K562 (cell line): ENCODE measurements at regions not wholly inside any gene's neighbourhood (a gene's known extent, or its start where the extent isn't known, plus 50 kb on each side); places are given as distances from the start of the nearest gene placed in this dataset.

Experiments
- ATAC-seq: fragments of 200-7000 bp; cut with Tn5 transposase; 3 replicates; pipeline ENCODE4 v1.9.1; 2020; ENCODE audit warnings: moderate library complexity
- BruUV-seq: library from RNA; stranded (reverse); fragments of 400-500 nt; replicated peaks from 2 replicates; lab custom pipeline; 2021; lab: Mats Ljungman, UMichigan
- CTCF ChIA-PET: fragments of 300-600 bp; formaldehyde crosslinking; extraction: SDS; loops from one replicate; lab custom pipeline; 2021; ENCODE audit warnings: low intra/inter-chr PET ratio; lab: Yijun Ruan, JAX
- POLR2A ChIA-PET: fragments of 300-600, 350-650 bp; sonication (Branson Sonifier 250); formaldehyde crosslinking; extraction: SDS; loops from one replicate; lab custom pipeline; 2021; ENCODE audit warnings: antibody characterized with exemption, inconsistent platforms; lab: Yijun Ruan, JAX
- DNase-seq, 4 experiments: peaks; one replicate each; pipeline versions ENCODE4 v3.0.0 to v3.0.0-alpha.2; 2011 to 2018; ENCODE audit warnings: low spot score in 3 of 4, mixed read lengths in 3 of 4; ENCODE audit errors: extremely low read depth in 1 of 4
- FAIRE-seq: peaks from 2 replicates; lab custom pipeline; 2011; peaks lifted over from hg19 to GRCh38; lab: Jason Lieb, UNC
- H2AFZ ChIP-seq: 2 replicates; pipeline ENCODE4 v1.6.0; 2011; ENCODE audit warnings: low read depth, low read length, control low read depth, inconsistent platforms
- H3K27ac ChIP-seq: fragments of 200-600 bp; 3 replicates; pipeline ENCODE4 v1.8.0; 2011; ENCODE audit warnings: low read depth, mild to moderate bottlenecking, control low read depth, inconsistent platforms, low read length, moderate library complexity, mixed read lengths; ENCODE audit errors: extremely low read depth
- H3K27me3 ChIP-seq, 2 experiments: fragments of 300-600 bp in 1 of 2; 2 replicates in 1 of 2; 3 replicates in 1 of 2; pipeline versions ENCODE4 v1.6.0 to v1.8.0; 2011; ENCODE audit warnings: inconsistent platforms in 2 of 2, low read length in 2 of 2, mild to moderate bottlenecking in 1 of 2, mixed read lengths in 1 of 2, moderate library complexity in 1 of 2; ENCODE audit not compliant: control insufficient read depth in 2 of 2, insufficient read depth in 2 of 2
- H3K36me3 ChIP-seq: fragments of 300-600 bp; 3 replicates; pipeline ENCODE4 v1.8.0; 2011; ENCODE audit warnings: mild to moderate bottlenecking, low read length, inconsistent platforms; ENCODE audit not compliant: control insufficient read depth, insufficient read depth
- H3K4me1 ChIP-seq, 2 experiments: fragments of 200-600 bp in 1 of 2; replicated peaks in 1 of 2; 2 replicates in 1 of 2; 3 replicates in 1 of 2; pipeline versions ENCODE4 v1.5.1 to v1.8.0; 2011; ENCODE audit warnings: inconsistent platforms in 2 of 2, low read length in 2 of 2, mild to moderate bottlenecking in 1 of 2, mixed read lengths in 1 of 2, moderate library complexity in 1 of 2; ENCODE audit not compliant: control insufficient read depth in 2 of 2, insufficient read depth in 2 of 2
- H3K4me2 ChIP-seq: 2 replicates; pipeline ENCODE4 v1.6.1; 2011; ENCODE audit warnings: low read length, control low read depth, inconsistent platforms, mixed read lengths; ENCODE audit not compliant: insufficient read depth
- H3K4me3 ChIP-seq: fragments of 200-600 bp; sonication (generic), shearing (Covaris generic); 2 replicates; pipeline ENCODE4 v1.5.1; 2016; ENCODE audit warnings: control low read depth, inconsistent platforms
- H3K79me2 ChIP-seq: fragments of 200-600 bp; 3 replicates; pipeline ENCODE4 v1.8.0; 2011; ENCODE audit warnings: low read length, inconsistent platforms; ENCODE audit not compliant: control insufficient read depth, insufficient read depth
- H3K9ac ChIP-seq, 2 experiments: 2 replicates each; pipeline versions ENCODE4 v1.6.0 to v1.6.1; 2011; ENCODE audit warnings: low read depth in 2 of 2, low read length in 2 of 2, control low read depth in 1 of 2, inconsistent platforms in 1 of 2, mild to moderate bottlenecking in 1 of 2, mixed read lengths in 1 of 2; ENCODE audit not compliant: insufficient read depth in 1 of 2
- H3K9me1 ChIP-seq: one replicate; pipeline ENCODE4 v1.6.0; 2011; ENCODE audit warnings: inconsistent platforms, mild to moderate bottlenecking, low read length, moderate library complexity; ENCODE audit not compliant: control insufficient read depth, insufficient read depth
- H3K9me3 ChIP-seq: replicated peaks from 2 replicates; pipeline ENCODE4 v1.5.1; 2011; ENCODE audit warnings: low read depth, low read length, inconsistent platforms; ENCODE audit not compliant: control insufficient read depth, insufficient read depth
- H4K20me1 ChIP-seq: replicated peaks from 2 replicates; pipeline ENCODE4 v1.6.1; 2011; ENCODE audit warnings: low read length, inconsistent platforms, mixed read lengths; ENCODE audit not compliant: control insufficient read depth, insufficient read depth
- DIDO1 ChIP-seq: fragments of 450-650 bp; IDR thresholded peaks from 2 replicates; pipeline ENCODE4 v1.6.1; 2016; ENCODE audit warnings: low read depth, missing biosample characterization, missing genetic modification characterization
- SFPQ ChIP-seq: fragments of 200-400 bp; formaldehyde crosslinking; IDR thresholded peaks from 2 replicates; pipeline ENCODE4 v1.6.1; 2017; ENCODE audit warnings: mild to moderate bottlenecking, low read depth, low read length, moderate library complexity
- SMARCE1 ChIP-seq: fragments of 450-650 bp; IDR thresholded peaks from 2 replicates; pipeline ENCODE4 v1.7.1; 2016; ENCODE audit warnings: mild to moderate bottlenecking
- ZNF77 ChIP-seq: fragments of 250-450 bp; sonication (Bioruptor Pico); IDR thresholded peaks from 2 replicates; pipeline ENCODE4 v1.5.0; 2020
- WGBS: fragments of 100-300 bp; shearing (Covaris generic); methylation state at CpG from one replicate; pipeline ENCODE4 v1.1.6; 2016; ENCODE audit warnings: low coverage, mixed read lengths; ENCODE audit not compliant: insufficient coverage; ENCODE audit errors: missing lambda C conversion rate; 5-methylcytosine and 5-hydroxymethylcytosine counted together
- in situ Hi-C: fragments of 300-500 bp; cut with MboI; formaldehyde crosslinking; loops from 4 replicates; pipeline ENCODE4 v1.15.0; 2018; ENCODE audit warnings: inconsistent platforms, mixed read lengths
- intact Hi-C: fragments of 100-400 bp; cut with micrococcal nuclease; formaldehyde crosslinking; loops from 2 replicates; pipeline ENCODE4 v1.14.2; 2022
- TF ChIP-seq, protein P1 (sequence below), 2 experiments: fragments of 450-650 bp; IDR thresholded peaks; 2 replicates each; pipeline ENCODE4 v1.6.1; 2018; ENCODE audit warnings: mild to moderate bottlenecking in 2 of 2, low read depth in 1 of 2; ENCODE audit not compliant: partially characterized antibody in 2 of 2
- TF ChIP-seq, protein P2 (sequence below): sonication (generic); formaldehyde crosslinking; IDR thresholded peaks from 2 replicates; pipeline ENCODE4 v1.8.0; 2022; ENCODE audit warnings: missing genetic modification reagents, mild to moderate bottlenecking, borderline replicate concordance

DNA sequence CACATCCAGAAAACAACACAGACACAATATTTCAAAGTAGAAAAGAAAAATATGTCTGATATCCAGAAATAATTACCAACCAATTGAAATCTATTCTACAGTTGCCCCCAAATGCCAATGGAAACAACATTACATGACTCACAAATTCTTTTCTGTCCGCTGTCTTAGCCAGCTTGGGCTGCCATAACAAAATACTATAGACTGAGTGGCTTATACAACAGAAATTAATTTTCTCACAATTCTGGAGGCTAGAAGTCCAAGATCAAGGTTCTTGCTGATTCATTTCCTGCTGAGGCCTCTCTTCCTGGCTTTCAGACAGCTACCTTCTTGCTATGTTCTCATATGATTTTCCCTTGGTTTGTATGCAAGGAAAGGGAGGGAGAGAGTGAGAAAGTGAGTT, 698.1 kb downstream of the DHX35 start:
- no peak for ATAC-seq
- Histone ChIP-seq H3K4me3 (no peak overlapping the region), H3K36me3 (no peaks in the 10 kb centered on the region), H3K27ac (no peak overlapping the region), H3K9ac (no peak overlapping the region), H3K4me1 (no peaks in the 10 kb centered on the region)
- DNase-seq: no peak
- intact Hi-C loops: no loop called here
- CTCF ChIA-PET: no interaction called here
- no peak for TF ChIP-seq ZNF77
- TF ChIP-seq, protein P1, sequence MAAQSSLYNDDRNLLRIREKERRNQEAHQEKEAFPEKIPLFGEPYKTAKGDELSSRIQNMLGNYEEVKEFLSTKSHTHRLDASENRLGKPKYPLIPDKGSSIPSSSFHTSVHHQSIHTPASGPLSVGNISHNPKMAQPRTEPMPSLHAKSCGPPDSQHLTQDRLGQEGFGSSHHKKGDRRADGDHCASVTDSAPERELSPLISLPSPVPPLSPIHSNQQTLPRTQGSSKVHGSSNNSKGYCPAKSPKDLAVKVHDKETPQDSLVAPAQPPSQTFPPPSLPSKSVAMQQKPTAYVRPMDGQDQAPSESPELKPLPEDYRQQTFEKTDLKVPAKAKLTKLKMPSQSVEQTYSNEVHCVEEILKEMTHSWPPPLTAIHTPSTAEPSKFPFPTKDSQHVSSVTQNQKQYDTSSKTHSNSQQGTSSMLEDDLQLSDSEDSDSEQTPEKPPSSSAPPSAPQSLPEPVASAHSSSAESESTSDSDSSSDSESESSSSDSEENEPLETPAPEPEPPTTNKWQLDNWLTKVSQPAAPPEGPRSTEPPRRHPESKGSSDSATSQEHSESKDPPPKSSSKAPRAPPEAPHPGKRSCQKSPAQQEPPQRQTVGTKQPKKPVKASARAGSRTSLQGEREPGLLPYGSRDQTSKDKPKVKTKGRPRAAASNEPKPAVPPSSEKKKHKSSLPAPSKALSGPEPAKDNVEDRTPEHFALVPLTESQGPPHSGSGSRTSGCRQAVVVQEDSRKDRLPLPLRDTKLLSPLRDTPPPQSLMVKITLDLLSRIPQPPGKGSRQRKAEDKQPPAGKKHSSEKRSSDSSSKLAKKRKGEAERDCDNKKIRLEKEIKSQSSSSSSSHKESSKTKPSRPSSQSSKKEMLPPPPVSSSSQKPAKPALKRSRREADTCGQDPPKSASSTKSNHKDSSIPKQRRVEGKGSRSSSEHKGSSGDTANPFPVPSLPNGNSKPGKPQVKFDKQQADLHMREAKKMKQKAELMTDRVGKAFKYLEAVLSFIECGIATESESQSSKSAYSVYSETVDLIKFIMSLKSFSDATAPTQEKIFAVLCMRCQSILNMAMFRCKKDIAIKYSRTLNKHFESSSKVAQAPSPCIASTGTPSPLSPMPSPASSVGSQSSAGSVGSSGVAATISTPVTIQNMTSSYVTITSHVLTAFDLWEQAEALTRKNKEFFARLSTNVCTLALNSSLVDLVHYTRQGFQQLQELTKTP (IDR thresholded peaks at IDR 0.05; ENCODE audit: low read depth in 1 of 2, partially characterized antibody in 2 of 2): no peak
- no peak for TF ChIP-seq DIDO1 (tag)
- TF ChIP-seq, protein P2, sequence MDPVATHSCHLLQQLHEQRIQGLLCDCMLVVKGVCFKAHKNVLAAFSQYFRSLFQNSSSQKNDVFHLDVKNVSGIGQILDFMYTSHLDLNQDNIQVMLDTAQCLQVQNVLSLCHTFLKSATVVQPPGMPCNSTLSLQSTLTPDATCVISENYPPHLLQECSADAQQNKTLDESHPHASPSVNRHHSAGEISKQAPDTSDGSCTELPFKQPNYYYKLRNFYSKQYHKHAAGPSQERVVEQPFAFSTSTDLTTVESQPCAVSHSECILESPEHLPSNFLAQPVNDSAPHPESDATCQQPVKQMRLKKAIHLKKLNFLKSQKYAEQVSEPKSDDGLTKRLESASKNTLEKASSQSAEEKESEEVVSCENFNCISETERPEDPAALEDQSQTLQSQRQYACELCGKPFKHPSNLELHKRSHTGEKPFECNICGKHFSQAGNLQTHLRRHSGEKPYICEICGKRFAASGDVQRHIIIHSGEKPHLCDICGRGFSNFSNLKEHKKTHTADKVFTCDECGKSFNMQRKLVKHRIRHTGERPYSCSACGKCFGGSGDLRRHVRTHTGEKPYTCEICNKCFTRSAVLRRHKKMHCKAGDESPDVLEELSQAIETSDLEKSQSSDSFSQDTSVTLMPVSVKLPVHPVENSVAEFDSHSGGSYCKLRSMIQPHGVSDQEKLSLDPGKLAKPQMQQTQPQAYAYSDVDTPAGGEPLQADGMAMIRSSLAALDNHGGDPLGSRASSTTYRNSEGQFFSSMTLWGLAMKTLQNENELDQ (CRISPR knock-in tag): no peak
- no peak for TF ChIP-seq SMARCE1
- no peak for TF ChIP-seq SFPQ
- TF ChIP-seq, all 486 proteins: peak for 0
- Histone ChIP-seq H3K27me3 (no peaks in the 10 kb centered on the region), H2AFZ (no peak overlapping the region), H3K4me2 (no peak overlapping the region), H4K20me1 (no peaks in the 10 kb centered on the region), H3K9me1 (no peaks in the 10 kb centered on the region), H3K79me2 (no peaks in the 10 kb centered on the region), H3K9me3 (no peaks in the 10 kb centered on the region; the same call in 1 of the 2 replicates)
- no peak for FAIRE-seq
- whole genome bisulfite sequencing: 0% methylated on average over 1 of the region's 1 CpG
- POLR2A ChIA-PET: no interaction called here
- in situ Hi-C loops: no loop called here
- BruUV-seq: no TSS peak
